NCI-H774 (cell line): ENCODE measurements at regions not wholly inside any gene's neighbourhood (a gene's known extent, or its start where the extent isn't known, plus 50 kb on each side); places are given as distances from the start of the nearest gene placed in this dataset.
A peak's percentile ranks its signal among the peaks of the same experiment; 100 is the strongest.
"Not testable (repeated sequence)": the region's sequence is repeated elsewhere in the genome, so short reads cannot be mapped to it uniquely, and the experiment has no call there.

ENCODE experiments used
- DNase-seq: peaks from one replicate; lab custom pipeline; 2025; lab: John Stamatoyannopoulos, UW

GRCh38 chr2:234275515-234275914, 221.4 kb downstream of the ARL4C start:
- DNase-seq = peak; percentile 23

- no peak for DNase-seq
These were observed 222.8 kb downstream of the ARL4C start for GRCh38 chr2:234273887-234274584.

- DNase-seq = no peak
These were observed 221.8 kb downstream of the SPP2 start for GRCh38 chr2:234272069-234272850.

- no peak for DNase-seq
These were observed 220.8 kb downstream of the SPP2 start for GRCh38 chr2:234271338-234271737.

GRCh38 chr2:234269769-234270204, 219.3 kb downstream of the SPP2 start:
- no peak for DNase-seq

GRCh38 chr2:234267534-234267933, 217.0 kb downstream of the SPP2 start:
- DNase-seq = no peak

- no peak for DNase-seq
These were observed 216.4 kb downstream of the SPP2 start for GRCh38 chr2:234266952-234267351.

- DNase-seq = no peak
These were observed 214.7 kb downstream of the SPP2 start for GRCh38 chr2:234265206-234265605.

- DNase-seq = no peak
These were observed 211.2 kb downstream of the SPP2 start for GRCh38 chr2:234261736-234262135.

GRCh38 chr2:234259440-234259839, 208.9 kb downstream of the SPP2 start:
- no peak for DNase-seq

GRCh38 chr2:234258562-234259141, 208.2 kb downstream of the SPP2 start:
- no peak for DNase-seq

- no peak for DNase-seq
These were observed 207.5 kb downstream of the SPP2 start for GRCh38 chr2:234257859-234258561.

- no peak for DNase-seq
These were observed 206.0 kb downstream of the SPP2 start for GRCh38 chr2:234256516-234256915.

- no peak for DNase-seq
These were observed 204.4 kb downstream of the SPP2 start for GRCh38 chr2:234254783-234255521.

- DNase-seq = no peak
These were observed 202.3 kb downstream of the SPP2 start for GRCh38 chr2:234252772-234253171.

GRCh38 chr2:234251326-234252271, 201.1 kb downstream of the SPP2 start:
- no peak for DNase-seq

GRCh38 chr2:234250926-234251325, 200.4 kb downstream of the SPP2 start:
- DNase-seq = no peak

- no peak for DNase-seq
These were observed 199.4 kb downstream of the SPP2 start for GRCh38 chr2:234249873-234250272.

- DNase-seq = no peak
These were observed 198.7 kb downstream of the SPP2 start for GRCh38 chr2:234249034-234249735.

GRCh38 chr2:234248213-234248710, 197.8 kb downstream of the SPP2 start:
- not testable (repeated sequence) for DNase-seq
